Heart left ventricle (tissue), 13 donors: ENCODE measurements at regions not wholly inside any gene's neighbourhood (a gene's known extent, or its start where the extent isn't known, plus 50 kb on each side); places are given as distances from the start of the nearest gene placed in this dataset.
"Not testable (repeated sequence)": the region's sequence is repeated elsewhere in the genome, so short reads cannot be mapped to it uniquely, and the experiment has no call there.

Experiments used
- POLR2A ChIP-seq, 2 donors: fragments of 450-650 bp; IDR thresholded peaks; one replicate each; pipeline ENCODE4 v1.6.1; 2017; ENCODE audit warnings: antibody characterized with exemption in 2 of 2, mild to moderate bottlenecking in 2 of 2, moderate library complexity in 2 of 2
- TF ChIP-seq, protein P1 (sequence below), 12 donors: fragments of 200-600 bp; sonication (generic) in 4 of 12; IDR thresholded peaks; one replicate each; pipeline versions ENCODE4 v1.5.0 to v1.8.0; 2018 to 2022; ENCODE audit warnings: antibody characterized with exemption in 12 of 12, mild to moderate bottlenecking in 5 of 12
- donor health status: ischemic (EF 13 %, LVEDD 7.1; RV severe dilation, severe dysfunction).
- donor health status: DM: no; HTN: yes; CAD: no.
- donor health status: DM: no; HTN: no; CAD: no.
- donor health status: ischemic (EF 25% LVEDD 6.9; RV normal size, moderate dysfunction).
- donor health status: ischemic (EF 25% LVEDD 5.7; RV mildly dilated, moderate dysfunction).
- donor health status: ischemic (EF 35%, LVEDD 5.7; RV mildly dilated, moderate dysfunction).
- donor health status: nonischemic (EF 11% LVEDD 7.7; RV severe dilation, severe dysfunction).
- donor health status: DM: yes; HTN: yes; CAD: no.
- donor health status: PGD.
- donor health status: ischemic (EF 29% LVEDD 5.4; RV normal size, mild dysfunction).
- donor health status: nonischemic (EF 23%, LVEDD 6.1; RV moderate dilation, normal function).

DNA sequence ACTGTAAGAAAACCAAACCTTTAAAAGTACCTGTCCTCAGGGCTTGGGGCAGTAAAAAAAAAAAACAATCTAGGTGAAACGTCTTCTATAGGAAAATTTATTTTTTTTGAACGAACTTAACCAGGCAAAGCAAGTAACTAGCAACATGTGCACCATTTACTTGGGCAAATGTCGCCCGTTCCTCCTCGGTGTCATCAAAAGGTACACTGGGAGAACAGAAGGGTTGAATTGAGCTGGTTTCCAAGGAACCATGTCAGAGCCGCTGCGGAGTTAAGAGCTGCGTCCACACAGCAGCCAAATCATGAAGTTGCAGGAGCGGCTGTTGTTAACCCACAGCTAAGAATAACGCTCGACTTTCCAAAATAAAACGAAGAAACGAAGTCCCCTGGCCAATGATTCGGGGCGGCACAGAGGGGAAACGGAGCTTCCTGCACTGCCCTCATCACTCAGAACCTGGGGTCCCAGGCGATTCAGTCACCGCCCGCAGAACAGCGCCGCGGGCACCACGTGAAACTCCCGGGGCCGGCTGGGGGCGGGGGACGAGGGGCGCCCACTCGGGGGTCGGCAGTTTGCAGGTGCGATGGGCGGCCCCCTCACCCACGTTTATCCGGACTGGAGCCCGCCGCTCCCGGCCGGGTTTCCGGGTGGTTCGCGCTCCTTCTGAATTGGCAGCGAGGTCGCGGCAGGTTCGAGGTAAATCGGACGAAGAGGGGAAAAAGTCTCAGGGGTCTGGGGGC, 53.6 kb upstream of the PLGLB1 start:
- TF ChIP-seq, protein P1, sequence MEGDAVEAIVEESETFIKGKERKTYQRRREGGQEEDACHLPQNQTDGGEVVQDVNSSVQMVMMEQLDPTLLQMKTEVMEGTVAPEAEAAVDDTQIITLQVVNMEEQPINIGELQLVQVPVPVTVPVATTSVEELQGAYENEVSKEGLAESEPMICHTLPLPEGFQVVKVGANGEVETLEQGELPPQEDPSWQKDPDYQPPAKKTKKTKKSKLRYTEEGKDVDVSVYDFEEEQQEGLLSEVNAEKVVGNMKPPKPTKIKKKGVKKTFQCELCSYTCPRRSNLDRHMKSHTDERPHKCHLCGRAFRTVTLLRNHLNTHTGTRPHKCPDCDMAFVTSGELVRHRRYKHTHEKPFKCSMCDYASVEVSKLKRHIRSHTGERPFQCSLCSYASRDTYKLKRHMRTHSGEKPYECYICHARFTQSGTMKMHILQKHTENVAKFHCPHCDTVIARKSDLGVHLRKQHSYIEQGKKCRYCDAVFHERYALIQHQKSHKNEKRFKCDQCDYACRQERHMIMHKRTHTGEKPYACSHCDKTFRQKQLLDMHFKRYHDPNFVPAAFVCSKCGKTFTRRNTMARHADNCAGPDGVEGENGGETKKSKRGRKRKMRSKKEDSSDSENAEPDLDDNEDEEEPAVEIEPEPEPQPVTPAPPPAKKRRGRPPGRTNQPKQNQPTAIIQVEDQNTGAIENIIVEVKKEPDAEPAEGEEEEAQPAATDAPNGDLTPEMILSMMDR (IDR thresholded peaks at IDR 0.05), result peak in 1 of 12 donors; percentile 6
- TF ChIP-seq POLR2A (IDR thresholded peaks at IDR 0.05), result not testable (repeated sequence)
